HG02973 (cell line): ENCODE measurements at regions not wholly inside any gene's neighbourhood (a gene's known extent, or its start where the extent isn't known, plus 50 kb on each side); places are given as distances from the start of the nearest gene placed in this dataset.
"Not testable (repeated sequence)": the region's sequence is repeated elsewhere in the genome, so short reads cannot be mapped to it uniquely, and the experiment has no call there.

ENCODE experiments used
- ATAC-seq: cut with Tn5 transposase; IDR thresholded peaks from one replicate; pipeline ENCODE4 v1.9.1; 2021; ENCODE audit warnings: moderate library complexity; ENCODE audit not compliant: unreplicated experiment

GRCh38 chr3:161689584-161690298 lies 193.1 kb downstream of the OTOL1 start:
- ATAC-seq: no peak

- ATAC-seq: no peak
These were observed 193.7 kb downstream of the OTOL1 start for GRCh38 chr3:161690299-161690620.

DNA sequence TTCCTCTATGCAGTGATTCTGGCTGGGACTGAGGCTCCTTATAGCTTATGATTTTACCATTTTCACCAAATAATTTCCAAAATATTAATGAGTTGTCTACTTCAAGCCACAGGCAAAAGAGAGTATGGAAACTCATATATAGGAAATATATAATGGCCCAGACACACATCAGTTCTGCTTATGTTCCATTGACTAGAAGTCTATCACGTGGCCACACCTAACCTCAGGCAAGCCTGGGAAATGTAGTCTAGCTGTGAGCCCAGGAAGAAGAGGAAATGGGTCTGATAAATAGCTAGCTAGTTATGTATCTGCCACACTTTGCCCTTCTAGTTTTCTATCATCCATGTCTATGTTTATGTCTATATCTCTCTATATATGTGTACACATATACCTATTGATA lies 195.1 kb downstream of the OTOL1 start:
- ATAC-seq: no peak

GRCh38 chr3:161694682-161695564 lies 198.3 kb downstream of the OTOL1 start:
- ATAC-seq: no peak

- ATAC-seq: no peak
These were observed 199.2 kb downstream of the OTOL1 start for GRCh38 chr3:161695811-161696210.

- ATAC-seq: peak; percentile 54
These were observed 204.4 kb downstream of the OTOL1 start for GRCh38 chr3:161700998-161701397.

DNA sequence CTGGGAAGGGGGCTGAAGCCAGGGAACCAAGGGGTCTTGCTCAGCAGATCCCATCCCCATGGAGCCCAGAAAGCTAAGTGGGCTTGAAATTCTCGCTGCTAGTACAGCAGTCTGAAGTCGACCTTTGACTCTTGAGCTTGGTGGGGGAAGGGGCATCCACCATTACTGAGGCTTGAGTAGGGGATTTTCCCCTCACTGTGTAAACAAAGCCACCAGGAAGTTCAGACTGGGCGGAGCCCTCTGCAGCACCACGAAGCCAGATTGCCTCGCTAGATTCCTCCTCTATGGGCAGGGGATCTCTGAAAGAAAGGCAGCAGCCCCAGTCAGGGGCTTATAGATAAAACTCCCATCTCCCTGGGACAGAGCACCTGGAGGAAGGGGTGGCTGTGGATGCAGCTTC lies 210.6 kb downstream of the OTOL1 start:
- ATAC-seq: not testable (repeated sequence)

GRCh38 chr3:161713731-161714130 lies 217.1 kb downstream of the OTOL1 start:
- ATAC-seq: no peak

DNA sequence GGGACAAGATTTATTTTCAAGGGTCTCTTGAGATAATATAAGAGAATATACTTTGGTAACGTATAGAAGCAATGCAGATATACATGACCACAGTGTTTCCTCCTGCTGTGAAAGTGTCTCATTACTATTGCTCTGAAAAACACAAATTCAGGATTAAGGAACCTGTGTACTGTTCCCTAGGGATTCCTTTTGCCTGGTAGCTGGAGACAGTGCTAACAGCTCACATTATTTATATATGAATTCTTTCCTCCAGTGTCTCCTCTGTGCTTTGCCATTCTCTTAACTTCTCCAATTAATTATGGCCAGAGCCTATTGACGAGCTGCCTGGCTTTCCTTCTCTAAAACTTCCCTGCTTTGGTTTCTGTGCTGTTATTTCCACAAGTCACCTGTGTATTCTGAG lies 235.4 kb downstream of the OTOL1 start:
- no peak for ATAC-seq

GRCh38 chr3:161737171-161737570 lies 240.6 kb downstream of the OTOL1 start:
- ATAC-seq: no peak

DNA sequence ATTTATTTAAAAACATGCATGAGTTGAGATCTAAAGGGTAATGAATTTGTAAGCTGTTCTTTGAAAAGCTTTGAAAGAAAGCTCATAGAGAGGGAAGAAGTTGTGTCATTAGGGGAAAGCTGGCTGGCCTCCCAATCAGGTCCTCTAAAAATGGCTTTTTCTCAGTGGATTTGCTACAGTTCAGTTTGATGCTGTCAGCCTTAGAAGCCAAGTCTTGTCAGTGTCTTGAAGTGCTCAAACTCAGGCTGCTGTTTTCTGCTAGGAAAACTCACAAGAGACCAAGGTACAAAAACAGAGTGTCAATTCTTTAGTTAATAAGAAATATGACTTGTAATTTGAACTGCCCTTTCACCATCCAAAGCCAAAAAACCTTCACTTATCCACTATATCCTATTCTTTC lies 243.8 kb downstream of the OTOL1 start:
- ATAC-seq: no peak

DNA sequence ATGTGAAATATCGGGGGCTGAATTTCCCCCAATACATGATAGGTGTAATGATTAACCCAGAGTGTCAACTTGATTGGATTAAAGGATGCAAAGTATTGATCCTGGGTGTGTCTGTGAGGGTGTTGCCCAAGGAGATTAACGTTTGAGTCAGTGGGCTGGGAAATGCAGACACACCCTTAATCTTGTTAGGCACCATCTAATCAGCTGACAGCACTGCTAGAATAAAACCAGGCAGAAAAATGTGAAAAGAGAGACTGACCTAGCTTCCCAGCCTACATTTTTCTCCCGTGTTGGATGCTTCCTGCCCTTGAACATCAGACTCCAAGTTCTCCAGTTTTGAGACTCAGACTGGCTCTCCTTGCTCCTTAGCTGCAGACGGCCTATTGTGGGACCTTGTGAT lies 247.8 kb downstream of the OTOL1 start:
- no peak for ATAC-seq

DNA sequence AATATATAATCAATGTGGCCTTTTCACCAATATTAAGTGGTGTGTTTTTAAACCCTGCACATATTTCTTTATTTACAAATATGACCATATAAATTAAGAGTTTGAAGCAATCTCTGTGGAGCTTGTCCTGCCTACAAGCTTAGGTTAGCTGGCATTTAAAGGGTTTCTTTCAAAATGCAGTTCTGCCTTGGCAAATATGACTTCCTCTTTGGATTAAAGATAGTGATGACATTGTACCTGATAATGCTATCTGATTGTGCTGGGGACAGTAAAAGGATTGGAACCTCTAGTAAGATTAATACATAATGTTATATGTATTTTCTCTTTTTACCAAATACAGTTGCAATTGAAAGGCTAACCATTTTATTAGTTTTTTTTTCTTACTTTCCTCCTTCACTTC lies 249.1 kb downstream of the OTOL1 start:
- ATAC-seq: no peak

DNA sequence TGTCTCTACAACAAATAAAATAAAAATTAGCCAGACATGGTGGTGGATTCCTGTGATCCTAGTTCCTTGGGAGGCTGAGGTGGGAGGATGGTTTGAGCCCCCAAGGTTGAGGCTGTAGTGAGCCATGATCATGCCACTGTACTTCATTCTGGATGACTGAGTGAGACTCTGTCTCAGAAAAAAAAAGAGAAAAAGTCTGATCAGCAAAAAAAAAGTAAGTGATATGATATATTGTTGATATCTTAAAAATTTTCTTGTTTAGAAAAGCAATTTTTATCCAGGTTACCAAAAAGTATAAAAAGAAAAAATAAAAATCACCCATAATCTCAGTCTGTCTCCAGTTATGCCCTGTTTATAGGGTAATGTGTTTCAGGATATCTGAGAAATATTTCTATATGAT lies 251.4 kb downstream of the OTOL1 start:
- ATAC-seq: no peak

DNA sequence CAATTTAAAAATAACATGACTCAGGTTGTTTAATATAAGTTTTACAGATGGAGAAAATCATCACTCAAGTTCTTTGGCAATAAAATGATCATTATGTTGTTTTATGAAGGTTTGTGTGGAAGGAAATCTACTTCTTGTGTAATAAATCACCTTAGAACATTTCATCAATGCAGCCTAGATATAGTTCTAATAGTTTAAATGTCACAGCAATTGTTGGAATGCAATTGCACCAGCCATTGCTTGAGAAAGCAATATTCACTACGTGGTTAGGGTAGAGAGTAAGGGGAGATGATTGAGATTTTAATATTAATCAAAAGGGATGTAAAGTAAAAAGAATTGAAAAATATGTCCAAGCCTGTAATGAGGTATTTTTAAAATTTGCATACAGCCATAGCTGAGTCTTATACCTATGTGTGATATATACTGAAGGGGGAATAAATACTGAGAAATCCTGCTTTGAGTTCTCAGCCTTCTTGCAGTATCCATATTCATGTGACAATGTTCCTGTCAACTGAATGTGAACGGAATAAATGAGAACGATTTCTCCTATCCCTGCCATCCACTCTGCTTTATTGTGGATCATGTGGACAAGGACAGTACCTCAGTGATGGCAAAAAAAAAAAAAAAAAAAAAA lies 257.9 kb downstream of the OTOL1 start:
- no peak for ATAC-seq

DNA sequence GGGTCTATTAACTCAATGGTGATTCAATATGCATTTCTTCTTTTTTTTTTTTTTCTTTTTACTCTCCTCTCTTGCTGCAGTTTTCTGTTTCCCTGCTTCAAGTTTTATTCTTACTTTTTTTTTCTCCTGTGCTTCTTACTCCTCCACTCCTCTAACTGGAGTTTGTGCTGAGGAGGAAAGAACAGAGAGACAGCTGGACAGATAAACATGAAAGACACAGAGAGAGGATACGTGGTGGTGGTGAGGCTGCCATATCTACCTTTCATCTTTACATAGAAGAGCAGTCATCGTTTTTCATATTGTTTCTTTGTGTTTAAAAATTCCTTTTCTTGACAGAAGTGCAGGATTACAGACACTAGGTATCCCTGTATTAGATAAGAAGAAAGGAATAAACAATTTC lies 262.8 kb downstream of the OTOL1 start:
- ATAC-seq: no peak

DNA sequence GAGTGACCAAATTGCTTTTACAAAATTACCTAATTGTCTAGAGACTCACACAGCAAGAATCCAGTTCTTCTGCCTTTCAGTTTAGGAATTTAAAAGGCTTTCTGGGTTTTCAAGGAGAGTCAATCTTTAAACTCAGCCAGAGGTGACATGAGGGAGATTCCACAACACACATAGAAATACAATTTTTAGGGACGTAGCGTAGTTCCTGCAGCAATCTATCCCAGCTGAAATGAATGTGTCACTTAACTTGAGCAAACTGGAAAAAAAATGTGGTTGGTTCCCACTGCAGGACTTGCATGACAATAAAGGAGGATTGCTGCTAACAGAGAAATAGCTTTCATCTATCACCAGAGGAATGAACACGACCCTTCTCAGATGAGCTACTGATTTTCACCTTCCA lies 269.7 kb downstream of the OTOL1 start:
- no peak for ATAC-seq

GRCh38 chr3:161770484-161771386 lies 274.1 kb downstream of the OTOL1 start:
- ATAC-seq: peak; percentile 91

- no peak for ATAC-seq
These were observed 284.8 kb downstream of the OTOL1 start for GRCh38 chr3:161781381-161781780.

GRCh38 chr3:161793194-161793930 lies 296.8 kb downstream of the OTOL1 start:
- no peak for ATAC-seq
